ENCODE measurements at regions not wholly inside any gene's neighbourhood (a gene's known extent, or its start where the extent isn't known, plus 50 kb on each side); places are given as distances from the start of the nearest gene placed in this dataset.

GRCh38 chr6:156599366-156599765, 177.8 kb upstream of the ARID1B start:
- TF ChIP-seq, protein P1, sequence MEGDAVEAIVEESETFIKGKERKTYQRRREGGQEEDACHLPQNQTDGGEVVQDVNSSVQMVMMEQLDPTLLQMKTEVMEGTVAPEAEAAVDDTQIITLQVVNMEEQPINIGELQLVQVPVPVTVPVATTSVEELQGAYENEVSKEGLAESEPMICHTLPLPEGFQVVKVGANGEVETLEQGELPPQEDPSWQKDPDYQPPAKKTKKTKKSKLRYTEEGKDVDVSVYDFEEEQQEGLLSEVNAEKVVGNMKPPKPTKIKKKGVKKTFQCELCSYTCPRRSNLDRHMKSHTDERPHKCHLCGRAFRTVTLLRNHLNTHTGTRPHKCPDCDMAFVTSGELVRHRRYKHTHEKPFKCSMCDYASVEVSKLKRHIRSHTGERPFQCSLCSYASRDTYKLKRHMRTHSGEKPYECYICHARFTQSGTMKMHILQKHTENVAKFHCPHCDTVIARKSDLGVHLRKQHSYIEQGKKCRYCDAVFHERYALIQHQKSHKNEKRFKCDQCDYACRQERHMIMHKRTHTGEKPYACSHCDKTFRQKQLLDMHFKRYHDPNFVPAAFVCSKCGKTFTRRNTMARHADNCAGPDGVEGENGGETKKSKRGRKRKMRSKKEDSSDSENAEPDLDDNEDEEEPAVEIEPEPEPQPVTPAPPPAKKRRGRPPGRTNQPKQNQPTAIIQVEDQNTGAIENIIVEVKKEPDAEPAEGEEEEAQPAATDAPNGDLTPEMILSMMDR (IDR thresholded peaks at IDR 0.05): no peak
- no peak for TF ChIP-seq POLR2A (IDR thresholded peaks at IDR 0.05)

Data from prostate gland (tissue), 2 donors.